H9 (cell line): ENCODE measurements at regions not wholly inside any gene's neighbourhood (a gene's known extent, or its start where the extent isn't known, plus 50 kb on each side); places are given as distances from the start of the nearest gene placed in this dataset.

Source experiments
- DNase-seq: peaks from one replicate; pipeline ENCODE4 v3.0.0-alpha.2; 2017
- H2AFZ ChIP-seq: one replicate; pipeline ENCODE4 v1.6.1; 2013; ENCODE audit warnings: mild to moderate bottlenecking, low read length, control low read depth, moderate library complexity
- H2AK5ac ChIP-seq: 2 replicates; pipeline ENCODE4 v1.6.1; 2013; ENCODE audit warnings: low read length, control low read depth, mixed read lengths; ENCODE audit not compliant: insufficient read length
- H2BK120ac ChIP-seq: one replicate; pipeline ENCODE4 v1.6.1; 2013; ENCODE audit warnings: low read depth, mild to moderate bottlenecking, low read length, control low read depth, inconsistent platforms; ENCODE audit not compliant: poor library complexity, severe bottlenecking
- H2BK12ac ChIP-seq: 2 replicates; pipeline ENCODE4 v1.6.1; 2013; ENCODE audit warnings: low read length, control low read depth, mixed read lengths, low read depth; ENCODE audit not compliant: insufficient read length
- H2BK15ac ChIP-seq: 2 replicates; pipeline ENCODE4 v1.6.1; 2013; ENCODE audit warnings: low read depth, low read length, control low read depth
- H2BK20ac ChIP-seq: one replicate; pipeline ENCODE4 v1.6.1; 2013; ENCODE audit warnings: low read depth, mild to moderate bottlenecking, low read length, control low read depth, inconsistent platforms; ENCODE audit not compliant: poor library complexity, severe bottlenecking
- H2BK5ac ChIP-seq: 2 replicates; pipeline ENCODE4 v1.6.1; 2013; ENCODE audit warnings: low read length, control low read depth, mixed read lengths; ENCODE audit not compliant: insufficient read length
- H3K14ac ChIP-seq: 2 replicates; pipeline ENCODE4 v1.6.1; 2013; ENCODE audit warnings: low read length, control low read depth; ENCODE audit not compliant: insufficient read depth
- H3K18ac ChIP-seq: 2 replicates; pipeline ENCODE4 v1.6.1; 2013; ENCODE audit warnings: low read depth, mild to moderate bottlenecking, mixed read lengths, low read length, control low read depth; ENCODE audit not compliant: insufficient read length
- H3K23ac ChIP-seq: 2 replicates; pipeline ENCODE4 v1.6.1; 2013; ENCODE audit warnings: low read length, control low read depth, mixed read lengths, low read depth; ENCODE audit not compliant: insufficient read length
- H3K23me2 ChIP-seq: 2 replicates; pipeline ENCODE4 v1.6.1; 2013; ENCODE audit warnings: low read depth, mild to moderate bottlenecking, mixed read lengths, low read length, control low read depth; ENCODE audit not compliant: insufficient read length, poor library complexity, severe bottlenecking
- H3K27ac ChIP-seq: 2 replicates; pipeline ENCODE4 v1.5.1; 2013; ENCODE audit warnings: low read length, control low read depth, mixed read lengths, low read depth; ENCODE audit not compliant: insufficient read length
- H3K27me3 ChIP-seq: 2 replicates; pipeline ENCODE4 v1.6.1; 2013; ENCODE audit warnings: low read length, control low read depth, inconsistent platforms; ENCODE audit not compliant: insufficient read depth
- H3K4ac ChIP-seq: 2 replicates; pipeline ENCODE4 v1.6.1; 2013; ENCODE audit warnings: low read depth, mild to moderate bottlenecking, control low read depth, inconsistent platforms, low read length, moderate library complexity
- H3K4me1 ChIP-seq: 2 replicates; pipeline ENCODE4 v1.6.1; 2013; ENCODE audit warnings: low read length, control low read depth, inconsistent platforms; ENCODE audit not compliant: insufficient read depth
- H3K4me2 ChIP-seq: 2 replicates; pipeline ENCODE4 v1.6.1; 2013; ENCODE audit warnings: low read length, control low read depth, mixed read lengths; ENCODE audit not compliant: insufficient read length, insufficient read depth
- H3K56ac ChIP-seq: 2 replicates; pipeline ENCODE4 v1.6.1; 2013; ENCODE audit warnings: low read depth, mild to moderate bottlenecking, mixed read lengths, low read length, control low read depth; ENCODE audit not compliant: insufficient read length
- H3K79me1 ChIP-seq: 2 replicates; pipeline ENCODE4 v1.6.1; 2013; ENCODE audit warnings: low read depth, mild to moderate bottlenecking, moderate library complexity, low read length, control low read depth, inconsistent platforms; ENCODE audit not compliant: insufficient read depth, poor library complexity, severe bottlenecking
- H3K79me2 ChIP-seq: 2 replicates; pipeline ENCODE4 v1.6.1; 2013; ENCODE audit warnings: low read length, control low read depth, inconsistent platforms; ENCODE audit not compliant: insufficient read depth
- H3K9ac ChIP-seq: 2 replicates; pipeline ENCODE4 v1.6.1; 2013; ENCODE audit warnings: low read length, control low read depth, mixed read lengths; ENCODE audit not compliant: insufficient read length; ENCODE audit errors: extremely low read depth
- H3K9me3 ChIP-seq: one replicate; pipeline ENCODE4 v1.6.1; 2013; ENCODE audit warnings: low read depth, low read length, inconsistent platforms; ENCODE audit not compliant: control insufficient read depth
- H3T11ph ChIP-seq: one replicate; pipeline ENCODE4 v1.6.1; 2013; ENCODE audit warnings: mild to moderate bottlenecking, low read length, control low read depth, inconsistent platforms
- H4K20me1 ChIP-seq: one replicate; pipeline ENCODE4 v1.6.1; 2013; ENCODE audit not compliant: control insufficient read depth, insufficient read length, insufficient read depth
- H4K5ac ChIP-seq: 2 replicates; pipeline ENCODE4 v1.6.1; 2013; ENCODE audit warnings: low read depth, mild to moderate bottlenecking, mixed read lengths, low read length, control low read depth; ENCODE audit not compliant: insufficient read length
- H4K8ac ChIP-seq: replicated peaks from 2 replicates; pipeline ENCODE4 v1.6.1; 2013; ENCODE audit warnings: low read length, control low read depth, mixed read lengths, low read depth; ENCODE audit not compliant: insufficient read length
- H4K91ac ChIP-seq: 2 replicates; pipeline ENCODE4 v1.6.1; 2013; ENCODE audit warnings: low read depth, mild to moderate bottlenecking, moderate library complexity, mixed read lengths, low read length, control low read depth; ENCODE audit not compliant: insufficient read length
- H3K27ac Mint-ChIP-seq, 3 experiments: 2 replicates in 2 of 3; 3 replicates in 1 of 3; pipeline ENCODE4 v1.8.0; 2020 to 2021; ENCODE audit warnings: mixed read lengths in 3 of 3, mild to moderate bottlenecking in 1 of 3, moderate library complexity in 1 of 3
- H3K27me3 Mint-ChIP-seq: 2 replicates; pipeline ENCODE4 v1.8.0; 2021; ENCODE audit warnings: low read depth, mild to moderate bottlenecking, moderate library complexity, mixed read lengths
- H3K36me3 Mint-ChIP-seq, 3 experiments: 2 replicates in 2 of 3; 3 replicates in 1 of 3; pipeline ENCODE4 v1.8.0; 2020 to 2021; ENCODE audit warnings: low read depth in 3 of 3, mixed read lengths in 3 of 3; ENCODE audit not compliant: insufficient read depth in 1 of 3
- H3K4me1 Mint-ChIP-seq, 2 experiments: 2 replicates each; pipeline ENCODE4 v1.8.0; 2020; ENCODE audit warnings: mixed read lengths in 2 of 2
- H3K4me3 Mint-ChIP-seq, 2 experiments: 2 replicates in 1 of 2; 3 replicates in 1 of 2; pipeline ENCODE4 v1.8.0; 2020 to 2021; ENCODE audit warnings: mild to moderate bottlenecking in 2 of 2, mixed read lengths in 2 of 2, moderate library complexity in 1 of 2
- H3K9me3 Mint-ChIP-seq, 2 experiments: 2 replicates in 1 of 2; 3 replicates in 1 of 2; pipeline ENCODE4 v1.8.0; 2020; ENCODE audit warnings: mild to moderate bottlenecking in 2 of 2, mixed read lengths in 2 of 2, moderate library complexity in 1 of 2
- CTCF ChIP-seq: fragments of 200-600 bp; sonication (generic); conservative IDR thresholded peaks from 3 replicates; pipeline ENCODE4 v1.8.0; 2021; ENCODE audit warnings: antibody characterized with exemption, mild to moderate bottlenecking
- WGBS: extraction: QIAGEN DNeasy Blood & Tissue Kit; methylation state at CpG from one replicate; pipeline ENCODE4 v1.1.7; 2013; ENCODE audit warnings: missing lambda C conversion rate, low lambda C conversion rate, mixed read lengths; ENCODE audit not compliant: insufficient read length; ENCODE audit errors: extremely low coverage; 5-methylcytosine and 5-hydroxymethylcytosine counted together

- H3K18ac ChIP-seq, result no peak overlapping the region
- H3K4me2 ChIP-seq, result no peak overlapping the region
- no peak overlapping the region for H3K4ac ChIP-seq
- no peaks in the 10 kb centered on the region for H3K4me1 ChIP-seq
- H4K8ac ChIP-seq, result no peak overlapping the region
- H2BK20ac ChIP-seq, result no peak overlapping the region
- H3K14ac ChIP-seq, result no peak overlapping the region
- peaks cover 0 to 5% (median 0%) of the 10 kb centered on the region in 3 experiments; a peak in 2 of 7 replicates for H3K36me3 Mint-ChIP-seq
- no peaks in the 10 kb centered on the region for H3K27me3 Mint-ChIP-seq
- WGBS, result no CpG with 5 or more reads among the region's 1 CpG
- H2BK15ac ChIP-seq, result no peak overlapping the region
- no peak for DNase-seq
- no peak overlapping the region for H3T11ph ChIP-seq
- H3K27ac Mint-ChIP-seq, result no peak overlapping the region
- no peaks in the 10 kb centered on the region for H3K79me2 ChIP-seq
- no peak overlapping the region for H2BK12ac ChIP-seq
- no peaks in the 10 kb centered on the region for H3K23me2 ChIP-seq
- no peaks in the 10 kb centered on the region for H3K27me3 ChIP-seq
- H3K4me1 Mint-ChIP-seq, result no peaks in the 10 kb centered on the region
- H2BK120ac ChIP-seq, result no peak overlapping the region
- no peak overlapping the region for H4K91ac ChIP-seq
- TF ChIP-seq CTCF, result no peak
- no peak overlapping the region for H2AK5ac ChIP-seq
- no peak overlapping the region for H3K9ac ChIP-seq
- no peaks in the 10 kb centered on the region for H4K20me1 ChIP-seq
- no peak overlapping the region for H4K5ac ChIP-seq
- H3K56ac ChIP-seq, result no peak overlapping the region
- peaks cover 2 to 3% of the 10 kb centered on the region in 2 experiments; a peak in 4 of 5 replicates for H3K9me3 Mint-ChIP-seq
- no peaks in the 10 kb centered on the region for H3K9me3 ChIP-seq
- H3K4me3 Mint-ChIP-seq, result no peak overlapping the region
- H2AFZ ChIP-seq, result no peak overlapping the region
- H3K79me1 ChIP-seq, result no peaks in the 10 kb centered on the region
- no peak overlapping the region for H2BK5ac ChIP-seq
- no peak overlapping the region for H3K27ac ChIP-seq
- H3K23ac ChIP-seq, result no peak overlapping the region
These were observed 1244.9 kb downstream of the EFNB2 start for GRCh38 chr13:105290596-105290995.
